Fibroblast of mammary gland (primary cell): ENCODE measurements at regions not wholly inside any gene's neighbourhood (a gene's known extent, or its start where the extent isn't known, plus 50 kb on each side); places are given as distances from the start of the nearest gene placed in this dataset.

ENCODE experiments used
- DNase-seq: peaks from one replicate; pipeline ENCODE4 v3.0.0-alpha.2; 2010; ENCODE audit warnings: low read depth
- H3K4me3 ChIP-seq: 2 replicates; pipeline ENCODE4 v1.5.1; 2011; ENCODE audit warnings: low read depth, mild to moderate bottlenecking, low read length, moderate library complexity; ENCODE audit not compliant: control insufficient read depth
- TF ChIP-seq, protein P1 (sequence below): conservative IDR thresholded peaks from 2 replicates; pipeline ENCODE4 v1.5.1; 2011; ENCODE audit warnings: low read depth, low read length, inconsistent platforms; ENCODE audit not compliant: control insufficient read depth, insufficient read depth

DNA sequence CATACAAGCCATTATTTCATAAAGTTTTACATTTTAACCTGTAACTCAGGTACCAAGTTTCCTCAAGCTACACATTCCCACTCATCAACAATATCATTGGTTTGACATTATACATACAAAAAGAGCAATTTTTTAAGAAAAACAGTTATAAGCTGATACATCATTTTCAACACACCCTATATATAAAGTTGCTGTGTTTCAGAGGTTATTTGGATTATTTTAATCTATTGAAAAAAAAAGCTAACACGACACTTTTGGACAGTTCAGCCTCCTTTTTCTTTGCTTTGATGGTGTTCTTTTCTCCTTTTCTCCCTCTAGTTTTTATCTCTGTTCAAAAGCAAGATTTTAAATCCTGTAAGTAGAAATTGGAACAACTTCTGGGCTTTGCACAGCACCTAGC is 175.9 kb upstream of the CREB1 start:
- no peak for DNase-seq
- TF ChIP-seq, protein P1, sequence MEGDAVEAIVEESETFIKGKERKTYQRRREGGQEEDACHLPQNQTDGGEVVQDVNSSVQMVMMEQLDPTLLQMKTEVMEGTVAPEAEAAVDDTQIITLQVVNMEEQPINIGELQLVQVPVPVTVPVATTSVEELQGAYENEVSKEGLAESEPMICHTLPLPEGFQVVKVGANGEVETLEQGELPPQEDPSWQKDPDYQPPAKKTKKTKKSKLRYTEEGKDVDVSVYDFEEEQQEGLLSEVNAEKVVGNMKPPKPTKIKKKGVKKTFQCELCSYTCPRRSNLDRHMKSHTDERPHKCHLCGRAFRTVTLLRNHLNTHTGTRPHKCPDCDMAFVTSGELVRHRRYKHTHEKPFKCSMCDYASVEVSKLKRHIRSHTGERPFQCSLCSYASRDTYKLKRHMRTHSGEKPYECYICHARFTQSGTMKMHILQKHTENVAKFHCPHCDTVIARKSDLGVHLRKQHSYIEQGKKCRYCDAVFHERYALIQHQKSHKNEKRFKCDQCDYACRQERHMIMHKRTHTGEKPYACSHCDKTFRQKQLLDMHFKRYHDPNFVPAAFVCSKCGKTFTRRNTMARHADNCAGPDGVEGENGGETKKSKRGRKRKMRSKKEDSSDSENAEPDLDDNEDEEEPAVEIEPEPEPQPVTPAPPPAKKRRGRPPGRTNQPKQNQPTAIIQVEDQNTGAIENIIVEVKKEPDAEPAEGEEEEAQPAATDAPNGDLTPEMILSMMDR: no peak

DNA sequence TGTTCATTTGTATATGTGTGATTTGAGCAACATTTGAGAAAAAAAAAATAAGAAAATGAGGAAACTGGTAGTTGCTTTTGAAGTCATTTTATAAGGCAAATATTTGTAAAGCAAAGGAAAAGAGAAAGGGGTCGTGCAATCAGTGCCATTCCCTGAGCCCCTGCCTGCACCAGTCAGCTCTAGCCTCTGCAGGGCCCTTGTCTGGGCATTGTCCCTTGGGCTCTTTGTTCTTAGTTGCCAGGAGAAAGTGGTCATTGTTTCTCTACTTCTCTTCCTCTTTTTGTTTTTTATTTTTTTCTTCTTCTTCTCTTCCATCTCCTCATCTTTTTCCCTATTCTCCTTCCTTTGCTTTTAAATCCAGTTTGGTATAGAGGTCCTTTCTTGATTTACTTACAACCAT is 175.3 kb upstream of the CREB1 start:
- no peak overlapping the region for H3K4me3 ChIP-seq
- TF ChIP-seq, protein P1: no peak
- DNase-seq: no peak

More for the DNA sequence above, 175.9 kb upstream of the CREB1 start:
- H3K4me3 ChIP-seq: no peak overlapping the region

DNA sequence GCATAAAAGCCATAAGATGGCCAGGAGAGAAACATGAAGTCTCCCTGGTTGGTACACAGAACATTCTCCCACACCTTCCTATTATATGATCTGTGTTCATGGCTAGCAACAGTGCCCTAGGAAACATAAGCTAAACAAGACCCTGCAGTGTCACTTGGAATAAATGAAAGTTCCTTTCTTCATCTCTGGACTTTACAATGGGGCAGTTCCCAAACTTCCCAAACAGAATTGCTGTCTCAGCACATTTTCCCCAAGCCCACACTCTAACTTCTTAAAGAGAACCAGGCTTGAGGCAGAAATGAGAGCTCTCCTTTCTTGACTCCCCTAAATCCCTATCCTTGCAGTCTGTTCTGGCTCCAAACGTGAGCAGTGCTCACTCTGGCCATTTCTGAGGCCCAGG is 173.2 kb upstream of the CREB1 start:
- no peak overlapping the region for H3K4me3 ChIP-seq
- no peak for DNase-seq
- TF ChIP-seq, protein P1: no peak

DNA sequence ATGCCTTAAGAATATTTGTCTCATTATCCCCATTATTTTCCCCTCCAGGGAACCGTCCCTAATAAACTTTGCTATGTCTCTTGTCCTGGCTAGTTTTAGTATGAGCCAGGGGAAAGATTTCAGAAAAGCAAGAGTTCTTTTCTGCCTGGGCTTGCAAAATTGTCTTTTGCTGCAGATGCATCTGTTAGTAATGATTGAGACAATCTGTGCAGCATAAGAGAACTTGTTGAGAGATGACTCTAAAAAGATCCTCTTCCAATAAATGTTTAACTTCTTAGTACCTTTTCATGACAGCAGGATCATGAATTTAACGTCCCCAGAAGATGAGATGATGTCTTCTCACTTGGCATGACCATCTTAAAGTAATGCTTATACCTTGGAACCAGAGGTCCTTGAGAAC is 172.5 kb upstream of the CREB1 start:
- H3K4me3 ChIP-seq: no peak overlapping the region
- DNase-seq: no peak
- TF ChIP-seq, protein P1: no peak

DNA sequence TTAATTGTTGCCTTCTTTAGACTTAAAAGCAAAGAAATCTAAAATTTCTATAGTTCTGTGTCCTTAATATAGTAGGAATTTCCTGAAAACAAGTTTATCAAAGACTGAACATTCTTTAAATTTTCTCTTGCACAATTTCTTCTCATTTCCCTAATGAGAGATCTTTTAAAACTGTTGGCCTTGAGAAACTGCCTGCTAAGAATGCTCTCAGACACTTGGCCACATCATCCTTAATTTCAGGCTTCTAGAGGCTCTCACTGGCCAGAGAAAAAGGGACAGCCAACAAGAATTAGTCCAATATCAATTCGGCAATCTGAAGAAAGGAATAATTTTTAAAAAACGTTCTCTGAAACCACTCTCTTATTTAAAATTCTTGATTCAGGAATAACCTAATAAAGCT is 167.0 kb upstream of the CREB1 start:
- no peak for DNase-seq
- H3K4me3 ChIP-seq: no peak overlapping the region
- TF ChIP-seq, protein P1: no peak

DNA sequence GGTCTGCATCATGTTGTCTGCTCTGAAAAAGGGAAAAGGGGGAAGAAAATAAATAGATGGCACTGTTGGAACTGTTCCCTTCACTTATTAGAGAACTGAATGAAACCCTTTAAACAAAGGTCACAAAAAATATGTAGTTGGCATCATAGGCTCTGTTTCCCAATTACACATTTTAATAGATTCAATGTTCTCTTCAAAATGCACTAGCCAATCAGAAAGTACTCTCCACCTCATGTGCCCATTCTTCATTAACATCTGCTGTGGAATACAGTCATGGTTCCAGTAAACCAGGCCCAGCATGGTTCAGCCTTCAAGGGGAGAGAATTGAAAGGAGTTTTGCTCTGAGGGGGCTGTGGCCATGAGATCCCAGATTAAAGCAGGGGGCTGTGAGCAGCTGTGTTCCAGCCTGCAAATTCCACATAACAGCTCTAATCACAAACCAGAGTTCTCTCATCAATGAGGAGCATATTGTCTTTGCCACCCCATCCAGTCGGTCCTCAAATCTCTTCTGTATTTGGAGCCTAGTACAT is 165.9 kb upstream of the CREB1 start:
- TF ChIP-seq, protein P1: no peak
- H3K4me3 ChIP-seq: no peak overlapping the region
- DNase-seq: peak; percentile 4

DNA sequence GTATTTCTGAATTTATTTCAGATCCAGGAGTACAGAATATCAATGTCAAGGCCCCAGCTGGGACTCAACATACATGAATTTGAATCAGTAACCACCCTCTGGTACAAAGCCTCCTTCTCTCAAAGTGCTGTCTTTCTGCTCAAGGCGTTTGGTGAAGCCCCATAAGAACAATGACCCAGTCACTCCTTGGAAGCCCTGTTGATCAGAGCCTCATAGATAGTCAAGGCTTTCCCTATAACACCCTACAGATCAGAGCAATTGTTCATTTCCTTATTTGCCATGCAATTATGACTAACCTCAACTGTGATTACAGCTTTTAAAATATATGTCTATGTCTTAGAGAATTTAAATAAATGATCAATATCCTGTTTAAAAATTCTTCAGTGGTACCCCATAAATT is 159.1 kb upstream of the CREB1 start:
- no peak for DNase-seq
- TF ChIP-seq, protein P1: no peak
- H3K4me3 ChIP-seq: no peak overlapping the region
